Thoracic aorta (tissue), 2 donors: ENCODE measurements at regions not wholly inside any gene's neighbourhood (a gene's known extent, or its start where the extent isn't known, plus 50 kb on each side); places are given as distances from the start of the nearest gene placed in this dataset.

Experiments
- ATAC-seq: fragments of 150-250 bp; one replicate; pipeline ENCODE4 v1.8.0; 2017; ENCODE audit warnings: low read depth; ENCODE audit not compliant: insufficient number of reproducible peaks, low FRiP score
- DNase-seq: peaks from one replicate; pipeline ENCODE4 v3.0.0-alpha.2; 2020; ENCODE audit warnings: low spot score
- H3K27ac ChIP-seq, 2 donors: fragments of 200-600 bp; sonication (generic); 1 replicate in 1 of 2; 2 replicates in 1 of 2; pipeline ENCODE4 v1.5.1; 2016; ENCODE audit warnings: mild to moderate bottlenecking in 2 of 2, moderate library complexity in 2 of 2
- H3K27me3 ChIP-seq: fragments of 200-600 bp; sonication (generic); replicated peaks from 2 replicates; pipeline ENCODE4 v1.6.0; 2016; ENCODE audit warnings: mild to moderate bottlenecking; ENCODE audit not compliant: insufficient read depth
- H3K36me3 ChIP-seq: fragments of 200-600 bp; sonication (generic); one replicate; pipeline ENCODE4 v1.5.1; 2016
- H3K4me1 ChIP-seq, 2 donors: fragments of 200-600 bp; sonication (generic); 1 replicate in 1 of 2; 2 replicates in 1 of 2; pipeline versions ENCODE4 v1.5.1 to v1.6.0; 2016; ENCODE audit warnings: low read depth in 2 of 2, mild to moderate bottlenecking in 1 of 2; ENCODE audit not compliant: control insufficient read depth in 1 of 2
- H3K4me3 ChIP-seq: fragments of 200-600 bp; sonication (generic); 2 replicates; pipeline ENCODE4 v1.5.1; 2016; ENCODE audit warnings: mild to moderate bottlenecking
- H3K9me3 ChIP-seq: fragments of 200-600 bp; sonication (generic); 2 replicates; pipeline ENCODE4 v1.5.1; 2016
- TF ChIP-seq, protein P1 (sequence below): fragments of 200-600 bp; sonication (generic); IDR thresholded peaks from one replicate; pipeline ENCODE4 v1.5.1; 2019; ENCODE audit warnings: antibody characterized with exemption

DNA sequence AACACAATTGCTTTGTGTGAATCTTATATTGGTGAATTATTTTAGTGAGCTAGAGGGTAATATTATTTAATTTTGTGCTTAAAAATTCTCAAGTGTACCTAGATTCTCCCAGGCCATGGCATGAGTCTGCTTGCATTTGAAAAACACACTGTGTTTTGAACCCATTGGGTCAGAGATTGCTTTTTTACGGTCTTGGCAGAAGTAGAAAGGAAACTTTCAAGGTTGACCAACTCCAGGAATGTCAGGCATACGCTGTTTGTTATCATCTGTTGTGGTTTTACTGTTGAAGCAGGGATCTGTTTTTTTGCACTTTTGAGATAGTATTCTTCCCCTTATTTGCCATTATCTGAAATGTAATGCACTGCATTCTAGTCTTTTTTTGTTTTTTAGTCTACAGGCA lies 377.4 kb downstream of the RPRM start:
- H3K9me3 ChIP-seq = no peaks in the 10 kb centered on the region
- TF ChIP-seq, protein P1, sequence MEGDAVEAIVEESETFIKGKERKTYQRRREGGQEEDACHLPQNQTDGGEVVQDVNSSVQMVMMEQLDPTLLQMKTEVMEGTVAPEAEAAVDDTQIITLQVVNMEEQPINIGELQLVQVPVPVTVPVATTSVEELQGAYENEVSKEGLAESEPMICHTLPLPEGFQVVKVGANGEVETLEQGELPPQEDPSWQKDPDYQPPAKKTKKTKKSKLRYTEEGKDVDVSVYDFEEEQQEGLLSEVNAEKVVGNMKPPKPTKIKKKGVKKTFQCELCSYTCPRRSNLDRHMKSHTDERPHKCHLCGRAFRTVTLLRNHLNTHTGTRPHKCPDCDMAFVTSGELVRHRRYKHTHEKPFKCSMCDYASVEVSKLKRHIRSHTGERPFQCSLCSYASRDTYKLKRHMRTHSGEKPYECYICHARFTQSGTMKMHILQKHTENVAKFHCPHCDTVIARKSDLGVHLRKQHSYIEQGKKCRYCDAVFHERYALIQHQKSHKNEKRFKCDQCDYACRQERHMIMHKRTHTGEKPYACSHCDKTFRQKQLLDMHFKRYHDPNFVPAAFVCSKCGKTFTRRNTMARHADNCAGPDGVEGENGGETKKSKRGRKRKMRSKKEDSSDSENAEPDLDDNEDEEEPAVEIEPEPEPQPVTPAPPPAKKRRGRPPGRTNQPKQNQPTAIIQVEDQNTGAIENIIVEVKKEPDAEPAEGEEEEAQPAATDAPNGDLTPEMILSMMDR = no peak

DNA sequence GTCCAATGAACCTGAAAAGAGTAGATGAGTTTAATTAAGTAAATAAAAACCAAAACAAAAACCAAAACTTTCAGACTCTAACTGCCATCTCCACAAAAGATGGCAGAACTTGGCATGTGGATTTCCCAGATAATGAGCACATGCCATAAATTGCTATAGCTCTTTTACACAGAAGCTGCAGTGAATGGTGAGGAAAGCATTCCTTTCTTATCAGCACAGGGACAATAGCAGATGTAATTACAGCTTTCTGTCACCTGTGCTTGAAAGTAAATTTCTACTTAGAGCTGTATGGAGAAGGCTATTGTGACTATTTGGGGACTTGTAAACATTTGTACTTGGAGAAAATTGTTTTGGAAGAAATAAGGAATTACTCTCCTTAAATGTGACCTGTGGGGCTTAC lies 378.4 kb downstream of the RPRM start:
- H3K27me3 ChIP-seq = no peaks in the 10 kb centered on the region
- ATAC-seq = no peak
- no peak overlapping the region for H3K4me3 ChIP-seq
- TF ChIP-seq, protein P1 = no peak
- H3K9me3 ChIP-seq = no peaks in the 10 kb centered on the region
- no peaks in the 10 kb centered on the region for H3K36me3 ChIP-seq
- no peak overlapping the region for H3K27ac ChIP-seq
- no peaks in the 10 kb centered on the region for H3K4me1 ChIP-seq
- no peak for DNase-seq

More for the DNA sequence above, 377.4 kb downstream of the RPRM start:
- ATAC-seq (no peak), DNase-seq (no peak)
- Histone ChIP-seq H3K36me3 (no peaks in the 10 kb centered on the region), H3K4me3 (no peak overlapping the region), H3K27ac (no peak overlapping the region), H3K27me3 (no peaks in the 10 kb centered on the region), H3K4me1 (no peaks in the 10 kb centered on the region)

DNA sequence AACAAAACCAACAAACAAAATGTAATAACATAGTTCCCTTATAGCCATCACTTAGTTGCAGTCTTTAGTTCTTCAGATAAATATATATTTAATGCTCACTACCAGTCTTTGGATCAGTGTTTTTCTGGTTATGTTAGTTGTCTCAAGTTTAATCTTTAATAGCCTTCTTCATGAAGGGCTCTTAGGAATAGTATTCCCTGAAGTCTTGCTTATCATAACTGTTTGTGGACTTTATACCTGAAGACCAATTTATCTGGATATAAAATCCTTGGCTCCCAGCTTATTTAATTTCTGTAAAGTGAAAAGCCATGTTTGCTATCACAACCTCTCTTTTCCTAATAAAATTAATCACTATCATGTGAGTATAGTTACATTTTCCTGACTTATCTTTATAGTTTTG lies 379.7 kb downstream of the ARL6IP6 start:
- no peak for DNase-seq
- H3K4me3 ChIP-seq = no peak overlapping the region
- no peaks in the 10 kb centered on the region for H3K9me3 ChIP-seq
- TF ChIP-seq, protein P1 = no peak
- no peak overlapping the region for H3K27ac ChIP-seq
- ATAC-seq = no peak
- no peaks in the 10 kb centered on the region for H3K27me3 ChIP-seq
- H3K36me3 ChIP-seq = no peaks in the 10 kb centered on the region
- H3K4me1 ChIP-seq = no peaks in the 10 kb centered on the region

DNA sequence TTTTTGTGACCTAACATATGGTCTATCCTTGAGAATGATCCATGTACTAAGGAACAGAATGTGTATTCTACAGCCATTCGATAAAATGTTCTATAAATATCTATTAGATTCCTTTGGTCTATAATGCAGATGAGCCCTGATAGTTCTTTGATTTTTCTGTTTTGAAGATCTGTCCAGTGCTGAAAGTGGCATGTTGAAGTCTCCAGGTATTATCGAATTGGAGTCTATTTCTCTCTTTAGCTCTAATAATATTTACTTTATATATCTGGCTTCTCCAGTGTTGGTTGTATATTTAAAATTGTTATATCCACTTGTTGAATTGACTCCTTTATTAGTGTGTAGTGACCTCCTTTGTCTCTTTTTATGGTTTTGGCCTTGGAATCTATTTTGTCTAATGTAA lies 377.9 kb downstream of the ARL6IP6 start:
- H3K9me3 ChIP-seq = no peaks in the 10 kb centered on the region
- ATAC-seq = no peak

DNA sequence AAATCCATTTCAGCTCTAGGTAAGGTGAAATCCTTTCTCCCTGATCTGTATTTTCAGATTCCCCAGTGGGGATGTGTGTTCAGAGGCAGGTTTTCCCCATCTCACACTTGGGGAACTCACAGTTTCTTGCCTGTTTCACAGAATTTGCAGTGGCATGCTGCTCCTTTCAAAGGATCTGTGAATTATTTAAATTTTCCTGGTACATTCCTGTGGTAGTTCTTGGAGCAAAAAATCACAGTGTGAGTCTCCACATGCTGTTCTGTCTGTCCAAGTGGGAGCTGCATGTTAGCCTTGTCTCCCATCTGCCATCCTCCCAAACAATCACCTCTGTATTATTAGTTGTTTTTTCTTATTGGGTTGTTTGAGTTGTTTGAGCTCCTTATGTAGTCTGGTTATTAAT lies 372.9 kb downstream of the ARL6IP6 start:
- TF ChIP-seq, protein P1 = no peak
- H3K4me3 ChIP-seq = no peak overlapping the region
- H3K27ac ChIP-seq = no peak overlapping the region
- no peaks in the 10 kb centered on the region for H3K36me3 ChIP-seq
- no peaks in the 10 kb centered on the region for H3K4me1 ChIP-seq
- DNase-seq = no peak
- H3K9me3 ChIP-seq = no peaks in the 10 kb centered on the region
- no peak for ATAC-seq
- no peaks in the 10 kb centered on the region for H3K27me3 ChIP-seq

More for the DNA sequence above, 377.9 kb downstream of the ARL6IP6 start:
- Histone ChIP-seq H3K27me3 (no peaks in the 10 kb centered on the region), H3K27ac (no peak overlapping the region), H3K4me1 (no peaks in the 10 kb centered on the region), H3K4me3 (no peak overlapping the region), H3K36me3 (no peaks in the 10 kb centered on the region)
- no peak for DNase-seq
- TF ChIP-seq, protein P1 = no peak
